ENCODE measurements at regions not wholly inside any gene's neighbourhood (a gene's known extent, or its start where the extent isn't known, plus 50 kb on each side); places are given as distances from the start of the nearest gene placed in this dataset.

DNA sequence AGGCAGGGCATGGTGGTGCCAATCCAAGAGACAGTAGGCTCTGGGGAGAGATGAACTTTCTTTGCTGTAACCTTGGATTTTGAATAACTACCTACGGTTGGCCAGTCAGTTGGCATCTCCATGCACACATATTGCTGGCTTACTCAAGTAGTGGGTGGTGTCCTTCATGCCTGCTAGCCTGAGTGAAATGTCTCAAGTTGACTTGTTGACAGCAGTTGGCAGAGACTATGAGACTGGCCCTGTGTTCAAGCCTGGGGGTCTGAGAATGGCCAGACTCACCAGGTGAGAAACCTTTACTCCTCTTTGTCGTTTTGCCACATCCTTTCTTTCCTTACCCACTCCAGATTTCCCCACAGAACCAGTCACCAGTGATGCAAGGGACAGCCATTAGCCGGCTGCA, 173.3 kb downstream of the MID1IP1 start:
- no peak overlapping the region for H3K4me2 ChIP-seq (ENCODE audit: low read depth, low read length)
- intact Hi-C loops (cut with micrococcal nuclease) (no loop called here), dilution Hi-C loops (cut with HindIII; ENCODE audit: low sequenced_read_pairs, unreplicated experiment) (no loop called here), in situ Hi-C loops (cut with MboI; ENCODE audit: low sequenced_read_pairs) (no loop called here)
- H2BK120ac ChIP-seq (ENCODE audit: low read depth, low read length), result no peak overlapping the region
- H2BK20ac ChIP-seq (ENCODE audit: low read depth, low read length), result no peak overlapping the region
- H3K14ac ChIP-seq (replicated peaks; ENCODE audit: low read depth, low read length), result no peak overlapping the region
- H3K23ac ChIP-seq (ENCODE audit: low read depth, low read length), result no peak overlapping the region
- H4K5ac ChIP-seq (ENCODE audit: low read depth, low read length), result no peak overlapping the region
- no peaks in the 10 kb centered on the region for H4K20me1 ChIP-seq (ENCODE audit: insufficient read depth, low read length)
- DNase-seq (no peak), ATAC-seq (ENCODE audit: low read depth) (no peak)
- no TSS peak for BruUV-seq (replicated peaks)
- no peaks in the 10 kb centered on the region for H3K4me1 ChIP-seq (ENCODE audit: control insufficient read depth, insufficient read depth, low read length)
- POLR2A ChIA-PET (ENCODE audit: unreplicated experiment), result no interaction called here
- no peak for TF ChIP-seq CEBPB (IDR thresholded peaks at IDR 0.05; ENCODE audit: low read depth, low read length)
- no peak for TF ChIP-seq BHLHE40 (IDR thresholded peaks at IDR 0.05; ENCODE audit: low read depth, low read length)
- no peak for TF ChIP-seq NFE2L2 (IDR thresholded peaks at IDR 0.05; ENCODE audit: low read depth, low read length)
- no peak for TF ChIP-seq MXI1 (IDR thresholded peaks at IDR 0.05; ENCODE audit: borderline replicate concordance, low read depth, low read length)
- TF ChIP-seq, protein P1, sequence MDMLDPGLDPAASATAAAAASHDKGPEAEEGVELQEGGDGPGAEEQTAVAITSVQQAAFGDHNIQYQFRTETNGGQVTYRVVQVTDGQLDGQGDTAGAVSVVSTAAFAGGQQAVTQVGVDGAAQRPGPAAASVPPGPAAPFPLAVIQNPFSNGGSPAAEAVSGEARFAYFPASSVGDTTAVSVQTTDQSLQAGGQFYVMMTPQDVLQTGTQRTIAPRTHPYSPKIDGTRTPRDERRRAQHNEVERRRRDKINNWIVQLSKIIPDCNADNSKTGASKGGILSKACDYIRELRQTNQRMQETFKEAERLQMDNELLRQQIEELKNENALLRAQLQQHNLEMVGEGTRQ (IDR thresholded peaks at IDR 0.05; ENCODE audit: low read depth, low read length), result no peak
- TF ChIP-seq, protein P2, sequence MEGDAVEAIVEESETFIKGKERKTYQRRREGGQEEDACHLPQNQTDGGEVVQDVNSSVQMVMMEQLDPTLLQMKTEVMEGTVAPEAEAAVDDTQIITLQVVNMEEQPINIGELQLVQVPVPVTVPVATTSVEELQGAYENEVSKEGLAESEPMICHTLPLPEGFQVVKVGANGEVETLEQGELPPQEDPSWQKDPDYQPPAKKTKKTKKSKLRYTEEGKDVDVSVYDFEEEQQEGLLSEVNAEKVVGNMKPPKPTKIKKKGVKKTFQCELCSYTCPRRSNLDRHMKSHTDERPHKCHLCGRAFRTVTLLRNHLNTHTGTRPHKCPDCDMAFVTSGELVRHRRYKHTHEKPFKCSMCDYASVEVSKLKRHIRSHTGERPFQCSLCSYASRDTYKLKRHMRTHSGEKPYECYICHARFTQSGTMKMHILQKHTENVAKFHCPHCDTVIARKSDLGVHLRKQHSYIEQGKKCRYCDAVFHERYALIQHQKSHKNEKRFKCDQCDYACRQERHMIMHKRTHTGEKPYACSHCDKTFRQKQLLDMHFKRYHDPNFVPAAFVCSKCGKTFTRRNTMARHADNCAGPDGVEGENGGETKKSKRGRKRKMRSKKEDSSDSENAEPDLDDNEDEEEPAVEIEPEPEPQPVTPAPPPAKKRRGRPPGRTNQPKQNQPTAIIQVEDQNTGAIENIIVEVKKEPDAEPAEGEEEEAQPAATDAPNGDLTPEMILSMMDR (conservative IDR thresholded peaks at IDR 0.05; ENCODE audit: low read depth, low read length), result no peak
- no peak for TF ChIP-seq MAZ (IDR thresholded peaks at IDR 0.05; ENCODE audit: borderline replicate concordance, low read depth, low read length)
- no peak overlapping the region for H3K9ac ChIP-seq (ENCODE audit: low read depth, low read length)
- H3K79me1 ChIP-seq (ENCODE audit: low read depth in 1 of 2, low read length in 2 of 2), result no peaks in the 10 kb centered on the region
- H2BK5ac ChIP-seq (ENCODE audit: low read depth, low read length, poor library complexity, severe bottlenecking), result no peak overlapping the region
- H4K91ac ChIP-seq (ENCODE audit: insufficient read depth, low read depth, low read length), result no peak overlapping the region
- CTCF ChIA-PET, result no interaction called here
- 20% methylated on average over 1 of the region's 3 CpGs; no CpG with 5 or more reads in 1 of the 2 experiments for WGBS, 2 experiments (ENCODE audit: extremely low coverage in 2 of 2, insufficient read length in 1 of 2)
- H3K36me3 ChIP-seq (ENCODE audit: control insufficient read depth, insufficient read depth, low read length), result no peaks in the 10 kb centered on the region
- H3K27ac ChIP-seq (ENCODE audit: insufficient read depth, low read length), result no peak overlapping the region
- H2AK5ac ChIP-seq (ENCODE audit: low read depth, low read length), result no peak overlapping the region
- no peak overlapping the region for H3K18ac ChIP-seq (ENCODE audit: low read depth, low read length)
- no peak overlapping the region for H2AK9ac ChIP-seq (replicated peaks; ENCODE audit: low read depth, low read length, poor library complexity)
- H2BK15ac ChIP-seq (ENCODE audit: low read depth, low read length), result no peak overlapping the region
- H3K56ac ChIP-seq (ENCODE audit: extremely low read depth, insufficient read depth, low read length), result no peak overlapping the region
- H3K27me3 ChIP-seq (ENCODE audit: control insufficient read depth, insufficient read depth, low read length), result peaks cover 8% of the 10 kb centered on the region
- H3K9me3 ChIP-seq (ENCODE audit: control insufficient read depth, insufficient read depth, low read length), result no peaks in the 10 kb centered on the region
- no peak overlapping the region for H4K8ac ChIP-seq (ENCODE audit: low read depth in 2 of 2, low read length in 2 of 2)
- no peak overlapping the region for H3K4ac ChIP-seq (ENCODE audit: low read depth, low read length)
- H3K4me3 ChIP-seq (ENCODE audit: insufficient read depth, low read depth, low read length), result no peak overlapping the region
- H3K9me1 ChIP-seq (ENCODE audit: insufficient read depth, low read length), result no peaks in the 10 kb centered on the region
- no peak overlapping the region for H2AFZ ChIP-seq (replicated peaks; ENCODE audit: low read length, poor library complexity)

Data from IMR-90 (cell line).